GM21367 (cell line): ENCODE measurements at regions not wholly inside any gene's neighbourhood (a gene's known extent, or its start where the extent isn't known, plus 50 kb on each side); places are given as distances from the start of the nearest gene placed in this dataset.

Experiments
- ATAC-seq: cut with Tn5 transposase; IDR thresholded peaks from one replicate; pipeline ENCODE4 v1.9.1; 2021; ENCODE audit not compliant: unreplicated experiment

DNA sequence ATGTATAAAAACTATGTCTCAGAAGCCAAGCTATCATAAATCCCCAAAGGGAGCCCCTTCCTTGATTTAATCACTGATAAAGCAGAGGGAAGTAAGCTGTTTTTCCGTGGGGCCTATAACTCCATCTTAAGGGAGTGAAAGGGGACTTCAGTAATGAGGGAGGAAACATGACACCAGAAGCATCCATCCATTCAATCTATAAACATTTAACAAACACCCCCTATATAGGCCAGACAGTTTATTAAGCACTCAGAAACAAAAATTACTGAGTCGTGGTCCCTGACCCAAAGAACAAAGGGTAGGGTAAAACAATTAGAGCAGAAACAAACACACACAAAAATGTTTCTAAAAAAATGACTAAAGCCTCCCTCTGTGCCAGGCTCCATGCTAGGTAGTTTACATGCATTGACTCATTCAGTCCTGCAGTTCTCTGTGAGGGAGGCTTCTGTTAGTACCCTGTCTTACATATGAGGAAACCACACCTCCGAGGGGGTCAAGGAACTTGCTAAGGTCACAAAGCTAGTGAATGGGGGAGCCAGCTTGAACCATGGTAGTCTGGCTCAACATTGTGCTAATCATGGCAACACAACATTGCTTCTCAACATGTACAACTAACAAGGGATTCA is 472.1 kb downstream of the CDH2 start:
- no peak for ATAC-seq

- no peak for ATAC-seq
Observed at GRCh38 chr18:27699137-27699536, 477.8 kb downstream of the CDH2 start.

DNA sequence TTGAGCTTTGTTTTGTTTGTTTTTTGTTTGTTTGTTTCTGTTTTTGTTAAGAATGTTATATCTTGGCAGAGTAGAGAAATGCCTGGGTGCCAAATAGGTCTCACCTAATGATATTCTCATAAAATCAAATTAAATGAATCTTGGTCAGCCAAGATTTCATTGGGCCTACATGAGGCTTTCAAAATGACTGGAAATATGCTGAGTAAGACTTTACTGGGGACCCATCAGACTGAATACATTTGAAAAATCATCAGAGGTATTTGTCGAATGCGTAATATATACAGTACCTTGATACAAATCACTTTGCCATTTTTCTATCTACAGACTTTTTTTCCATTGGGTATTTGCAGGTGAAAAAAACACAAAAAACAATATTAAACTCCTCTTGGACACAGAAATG is 480.8 kb downstream of the CDH2 start:
- ATAC-seq = no peak

DNA sequence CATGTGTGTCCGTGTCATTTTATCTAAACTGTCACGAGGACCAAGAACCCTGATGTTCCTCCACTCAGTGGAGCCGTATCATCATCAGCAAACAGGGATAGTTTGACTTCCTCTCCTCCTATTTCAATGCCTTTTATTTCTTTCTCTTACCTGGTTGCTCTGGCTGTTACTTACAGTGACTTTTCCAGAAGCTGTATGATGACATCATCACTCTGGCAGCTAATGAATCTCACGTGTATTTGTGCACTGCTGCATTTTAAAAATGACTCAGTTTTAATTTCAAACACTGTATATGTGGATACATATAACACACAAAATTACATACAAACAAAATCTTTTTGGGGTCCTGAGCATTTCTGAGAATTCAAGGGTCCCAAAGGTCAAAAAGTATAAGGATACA is 481.4 kb downstream of the CDH2 start:
- no peak for ATAC-seq

- no peak for ATAC-seq
Observed at GRCh38 chr18:27695052-27695451, 481.9 kb downstream of the CDH2 start.

DNA sequence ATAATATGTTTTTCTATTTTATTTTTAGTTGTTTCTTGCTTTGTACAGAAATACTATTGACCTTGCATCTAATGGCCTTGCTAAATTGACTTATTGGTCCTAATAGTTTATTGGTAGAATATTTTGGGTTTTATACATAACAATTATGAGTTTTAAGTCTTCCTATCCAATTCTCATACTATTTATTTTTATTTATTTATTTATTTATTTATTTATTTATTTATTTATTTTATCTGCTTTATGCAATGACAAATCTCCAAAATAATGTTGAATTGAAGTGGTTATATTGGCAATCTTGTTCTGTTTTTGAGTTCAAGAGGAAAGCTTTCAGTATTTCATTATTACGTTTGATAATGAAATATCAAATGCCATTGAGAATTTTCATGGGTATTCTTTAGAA is 488.3 kb downstream of the CDH2 start:
- no peak for ATAC-seq

DNA sequence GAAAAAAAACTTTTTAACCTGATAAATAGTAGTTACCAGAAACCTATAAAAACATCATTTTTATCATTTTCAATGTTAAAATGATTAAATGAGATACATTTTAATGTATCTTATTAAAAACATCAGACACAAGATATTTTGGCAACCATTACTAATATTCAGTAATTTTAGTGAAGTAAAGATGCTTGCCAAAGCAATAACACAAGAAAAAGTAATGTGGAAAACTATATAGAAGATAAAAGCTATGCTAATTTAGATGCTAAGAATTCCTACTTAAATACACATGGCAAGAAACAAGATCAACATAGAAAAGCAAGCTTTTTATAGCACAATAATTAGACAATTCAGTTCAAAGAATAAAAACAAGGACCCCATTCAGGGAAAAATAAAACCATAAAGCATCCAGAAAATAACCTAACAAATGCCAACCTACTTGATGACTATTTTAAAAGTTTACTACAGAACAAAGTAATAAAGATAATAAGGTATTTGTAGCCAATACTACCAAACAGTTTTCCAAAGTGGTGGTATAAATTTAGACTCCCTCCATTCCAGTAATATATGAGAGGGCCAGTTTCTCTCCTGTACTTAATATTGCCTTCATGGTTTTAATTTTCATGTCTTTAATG is 489.5 kb downstream of the CDH2 start:
- no peak for ATAC-seq

- no peak for ATAC-seq
Observed at GRCh38 chr18:27685807-27686412, 491.0 kb downstream of the CDH2 start.

DNA sequence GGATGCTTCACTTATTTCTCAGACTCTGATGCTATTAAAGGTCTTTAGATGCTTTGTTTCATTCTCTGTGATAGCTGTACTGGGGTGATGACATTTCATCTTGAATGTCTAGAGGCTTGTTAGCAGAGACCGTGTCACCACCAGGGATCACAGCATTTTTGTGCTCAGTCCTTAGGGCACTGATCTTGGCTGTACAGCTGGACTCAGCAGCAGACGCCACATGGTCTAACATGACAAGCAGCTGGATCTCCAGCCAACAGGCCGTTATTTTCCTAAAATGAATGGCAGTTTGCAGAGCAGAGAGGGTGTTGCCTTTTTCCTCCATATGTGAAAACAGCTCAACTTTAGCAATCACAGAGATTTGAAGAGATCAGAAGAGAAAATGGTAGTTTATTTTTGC is 491.8 kb downstream of the CDH2 start:
- ATAC-seq = no peak

DNA sequence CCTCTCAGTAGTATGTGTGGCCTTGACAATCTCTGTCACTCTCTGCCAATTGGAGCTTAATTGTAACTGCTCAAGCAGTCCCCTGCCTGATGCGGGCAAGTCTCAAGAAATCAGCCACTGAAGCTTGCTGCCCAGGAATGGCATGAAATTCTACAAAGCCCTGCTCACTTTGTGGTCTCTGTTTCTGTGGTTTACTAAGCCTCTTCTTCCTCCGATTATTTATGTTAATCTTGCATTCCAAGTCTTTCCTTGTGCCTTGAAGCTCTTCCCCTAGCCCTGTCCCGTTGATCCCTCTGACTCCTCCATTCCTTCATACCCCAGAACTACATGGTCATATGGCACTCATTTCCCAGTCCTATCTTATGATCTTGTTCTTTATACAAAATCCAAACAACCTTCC is 489.3 kb upstream of the CHST9 start:
- ATAC-seq = no peak

- ATAC-seq = no peak
Observed at GRCh38 chr18:27673861-27674260, 488.8 kb upstream of the CHST9 start.

- no peak for ATAC-seq
Observed at GRCh38 chr18:27668158-27668557, 483.1 kb upstream of the CHST9 start.

DNA sequence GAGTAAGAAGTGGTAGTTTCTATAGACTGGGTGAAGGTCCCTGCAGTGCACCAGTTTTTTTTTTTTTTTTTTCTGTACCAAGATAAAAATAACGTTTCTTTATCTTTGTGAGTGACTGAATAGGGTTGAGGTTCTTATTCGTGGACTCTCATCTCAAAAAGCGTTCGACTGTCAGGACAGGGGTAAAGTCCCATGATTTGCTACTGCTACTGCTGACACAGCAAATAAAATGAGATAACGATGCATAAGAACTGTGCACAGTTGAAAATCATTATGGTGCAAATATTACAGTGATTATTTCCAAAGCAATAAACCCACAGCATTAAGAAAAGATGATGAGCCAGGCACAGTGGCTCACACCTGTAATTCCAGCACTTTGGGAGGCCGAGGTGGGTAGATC is 482.0 kb upstream of the CHST9 start:
- ATAC-seq = no peak

- no peak for ATAC-seq
Observed at GRCh38 chr18:27666016-27666415, 480.9 kb upstream of the CHST9 start.

DNA sequence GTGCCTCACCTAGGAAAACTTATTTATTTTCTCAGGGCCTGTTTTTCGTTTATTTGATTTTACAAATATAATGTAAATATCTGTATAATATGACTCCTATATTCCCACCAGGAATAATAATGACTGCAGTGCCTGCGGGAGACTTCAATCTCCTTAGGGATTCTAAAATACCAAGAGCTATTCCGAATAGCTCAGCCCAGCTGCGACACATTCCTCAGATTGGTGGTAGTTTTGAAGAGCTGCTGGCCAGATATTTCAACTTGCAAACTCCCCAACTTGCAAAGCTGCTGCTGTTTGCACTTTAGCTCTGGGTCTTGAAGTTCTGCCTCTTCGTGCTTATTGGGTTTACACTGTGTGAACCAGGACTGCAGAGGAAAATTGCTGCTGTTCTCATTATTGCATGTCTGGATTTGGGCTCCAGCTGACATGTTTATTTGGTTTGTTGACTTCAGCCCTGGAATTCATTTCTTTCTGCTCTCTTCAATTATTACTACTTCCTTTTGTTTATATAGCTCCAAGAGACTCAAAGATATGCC is 480.2 kb upstream of the CHST9 start:
- no peak for ATAC-seq

- ATAC-seq = no peak
Observed at GRCh38 chr18:27662949-27663348, 477.8 kb upstream of the CHST9 start.

GRCh38 chr18:27662537-27662936 is 477.4 kb upstream of the CHST9 start:
- ATAC-seq = no peak

DNA sequence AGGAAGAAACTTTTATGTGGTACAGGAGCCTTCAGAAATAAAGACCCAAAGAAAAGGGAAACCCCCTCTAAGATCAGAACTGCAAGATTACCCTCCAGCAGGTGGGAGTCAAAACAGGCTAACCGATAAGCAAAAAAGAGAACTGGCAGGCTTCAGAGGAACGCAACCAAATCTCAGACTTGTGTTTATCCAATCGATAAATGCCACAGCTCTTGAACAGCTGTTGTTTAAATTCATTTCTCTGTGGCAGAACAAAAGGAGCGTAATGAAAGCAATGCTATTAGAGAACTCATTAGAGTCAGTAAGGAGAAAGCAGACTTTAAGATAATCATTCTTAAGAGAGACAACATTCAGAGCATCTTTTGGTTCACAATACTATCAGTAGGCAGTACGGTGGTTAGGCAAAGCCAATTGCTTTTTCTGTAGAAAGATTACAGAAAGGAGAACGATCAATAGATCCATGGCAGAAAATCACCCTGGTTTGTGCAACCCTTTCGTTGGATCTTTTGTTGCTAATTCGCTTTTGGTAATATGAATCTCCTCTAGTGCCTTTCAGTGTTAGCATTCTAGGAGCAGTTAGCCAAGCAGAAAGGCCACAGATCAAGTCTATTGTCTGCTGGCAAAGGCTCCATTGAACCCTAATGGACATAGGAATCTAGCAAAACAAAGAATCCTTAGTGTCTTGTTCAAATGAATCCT is 476.4 kb upstream of the CHST9 start:
- ATAC-seq = no peak

DNA sequence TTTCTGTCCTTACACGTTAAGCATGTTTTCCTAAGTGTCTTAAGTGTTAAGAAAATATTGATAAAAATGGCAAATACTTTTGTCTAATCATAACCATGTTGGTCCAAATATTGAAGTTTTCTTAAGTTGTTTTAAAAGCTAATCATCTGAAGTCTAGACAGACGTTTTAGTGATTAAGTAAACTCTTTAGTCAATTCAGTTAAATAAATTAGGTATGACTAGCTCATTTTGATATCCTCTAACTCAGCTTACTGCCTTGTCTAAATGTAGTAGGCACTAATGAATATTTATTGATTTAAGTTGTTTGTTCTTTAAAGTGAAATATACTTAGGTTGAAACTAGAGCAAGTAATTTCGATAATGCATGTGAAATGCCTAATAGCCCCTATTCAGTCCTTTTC is 471.8 kb upstream of the CHST9 start:
- ATAC-seq = no peak

DNA sequence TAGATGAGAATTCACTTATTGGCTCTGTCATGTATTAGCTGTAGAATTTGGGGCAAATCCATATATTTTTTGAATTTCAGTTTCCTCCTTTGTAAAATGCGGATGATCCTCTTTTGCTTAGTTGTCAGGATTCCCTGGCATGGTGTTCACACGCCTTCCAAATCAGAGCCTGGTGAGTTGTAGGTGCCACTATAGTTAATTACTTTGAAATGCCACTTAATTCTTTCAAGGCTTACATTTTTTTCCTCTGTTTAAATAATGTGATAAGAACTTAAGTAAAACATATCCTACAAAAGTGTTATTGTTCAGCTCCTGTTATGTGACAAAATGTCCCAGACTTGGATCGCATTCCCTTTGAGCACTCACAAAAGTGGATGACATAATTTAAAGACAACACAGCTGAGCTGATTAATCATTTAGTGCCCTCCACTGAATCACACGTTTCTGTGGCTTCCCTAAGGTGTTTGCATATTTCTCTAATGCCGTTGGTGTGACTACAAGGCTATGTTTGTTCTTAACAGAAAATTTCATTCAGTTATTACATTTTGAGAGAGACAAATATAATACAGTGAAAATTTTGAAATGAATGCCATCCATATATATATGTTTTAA is 471.2 kb upstream of the CHST9 start:
- ATAC-seq = no peak

- ATAC-seq = no peak
Observed at GRCh38 chr18:27653247-27653646, 468.1 kb upstream of the CHST9 start.
